ENCODE measurements at regions not wholly inside any gene's neighbourhood (a gene's known extent, or its start where the extent isn't known, plus 50 kb on each side); places are given as distances from the start of the nearest gene placed in this dataset.

- ATAC-seq (no peak), DNase-seq (no peak)
- H3K27me3 Mint-ChIP-seq (ENCODE audit: low read depth) = no peaks in the 10 kb centered on the region
- POLR2A ChIA-PET = no interaction called here
- no peak overlapping the region for H3K4me3 Mint-ChIP-seq
- H3K27ac Mint-ChIP-seq = no peak overlapping the region
- CTCF ChIA-PET = no interaction called here
- no peaks in the 10 kb centered on the region for H3K4me1 Mint-ChIP-seq (ENCODE audit: low read depth)
- H3K36me3 Mint-ChIP-seq (ENCODE audit: low read depth) = no peaks in the 10 kb centered on the region
- H3K9me3 Mint-ChIP-seq (ENCODE audit: insufficient read depth) = no peaks in the 10 kb centered on the region
Measured at GRCh38 chr1:194208674-194209073, 1022.3 kb upstream of the B3GALT2 start.

DNA sequence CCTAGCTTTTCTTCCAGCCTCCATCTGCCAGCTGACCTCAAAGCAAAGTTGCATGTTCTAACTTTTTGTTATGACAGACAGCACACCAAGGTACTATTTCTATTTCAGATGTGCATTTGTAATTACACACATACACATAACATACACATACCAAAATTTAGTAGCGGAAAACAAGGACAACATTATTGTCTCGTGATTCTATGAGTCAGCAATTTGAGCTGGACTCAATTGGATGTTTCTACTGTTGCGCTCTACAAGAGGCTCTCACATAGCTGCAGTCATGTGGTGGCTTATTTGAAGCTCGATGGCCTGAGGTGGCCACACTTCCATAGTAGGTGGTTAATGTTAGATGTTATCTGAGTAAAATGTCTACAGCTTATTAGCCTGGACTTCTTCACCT is 1010.1 kb upstream of the B3GALT2 start:
- Mint-ChIP-seq H3K9me3 (ENCODE audit: insufficient read depth) (no peaks in the 10 kb centered on the region), H3K36me3 (ENCODE audit: low read depth) (no peaks in the 10 kb centered on the region), H3K27ac (no peak overlapping the region), H3K4me1 (ENCODE audit: low read depth) (no peaks in the 10 kb centered on the region), H3K4me3 (no peak overlapping the region), H3K27me3 (ENCODE audit: low read depth) (no peaks in the 10 kb centered on the region)
- DNase-seq (no peak), ATAC-seq (no peak)
- POLR2A ChIA-PET = no interaction called here
- CTCF ChIA-PET = no interaction called here

DNA sequence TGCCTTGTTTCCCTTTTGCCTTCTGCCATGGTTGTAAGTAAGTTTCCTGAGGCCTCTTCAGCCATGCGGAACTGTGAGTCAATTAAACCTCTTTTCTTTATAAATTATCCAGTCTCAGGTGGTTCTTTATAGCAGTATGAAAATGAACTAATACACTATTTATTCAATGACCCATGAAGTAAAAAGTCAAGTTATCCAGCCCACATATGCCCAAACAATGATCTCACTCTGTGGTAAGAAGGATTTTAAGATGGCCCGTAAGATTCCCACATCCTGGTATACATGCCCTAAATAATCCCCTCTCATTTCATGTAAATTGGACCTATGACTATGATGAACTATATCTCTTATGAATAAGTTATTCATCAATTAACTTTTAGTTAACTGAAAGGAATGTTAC is 1008.3 kb upstream of the B3GALT2 start:
- ATAC-seq = no peak
- ChIA-PET POLR2A (no interaction called here), CTCF (no interaction called here)

DNA sequence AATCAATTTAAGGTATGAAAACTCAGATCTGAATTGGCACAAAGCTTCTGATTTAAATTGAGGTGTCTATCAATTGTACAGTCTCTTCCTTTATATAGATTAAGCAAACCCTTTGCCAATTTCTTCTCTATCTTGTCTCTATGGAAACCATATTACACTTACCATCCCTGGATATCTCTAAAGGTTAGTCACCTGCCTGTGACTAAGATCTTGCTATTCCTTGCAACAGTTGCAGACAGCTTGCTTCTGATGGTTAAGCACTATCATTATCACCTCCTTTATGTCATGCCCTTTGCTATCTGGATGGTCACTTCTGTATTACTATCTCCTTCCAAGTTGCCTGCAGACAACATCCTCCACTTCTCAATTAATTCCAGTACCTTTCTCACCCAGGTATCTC is 998.6 kb upstream of the B3GALT2 start:
- H3K4me3 Mint-ChIP-seq = no peak overlapping the region
- DNase-seq (no peak), ATAC-seq (no peak)
- no peaks in the 10 kb centered on the region for H3K9me3 Mint-ChIP-seq (ENCODE audit: insufficient read depth)
- H3K27me3 Mint-ChIP-seq (ENCODE audit: low read depth) = no peaks in the 10 kb centered on the region
- POLR2A ChIA-PET = no interaction called here
- no peak overlapping the region for H3K27ac Mint-ChIP-seq
- H3K4me1 Mint-ChIP-seq (ENCODE audit: low read depth) = no peaks in the 10 kb centered on the region
- CTCF ChIA-PET = no interaction called here
- no peaks in the 10 kb centered on the region for H3K36me3 Mint-ChIP-seq (ENCODE audit: low read depth)

More for the DNA sequence above, 1008.3 kb upstream of the B3GALT2 start:
- no peaks in the 10 kb centered on the region for H3K9me3 Mint-ChIP-seq (ENCODE audit: insufficient read depth)
- H3K4me3 Mint-ChIP-seq = no peak overlapping the region
- H3K36me3 Mint-ChIP-seq (ENCODE audit: low read depth) = no peaks in the 10 kb centered on the region
- no peaks in the 10 kb centered on the region for H3K27me3 Mint-ChIP-seq (ENCODE audit: low read depth)
- no peak overlapping the region for H3K27ac Mint-ChIP-seq
- no peak for DNase-seq
- no peaks in the 10 kb centered on the region for H3K4me1 Mint-ChIP-seq (ENCODE audit: low read depth)

DNA sequence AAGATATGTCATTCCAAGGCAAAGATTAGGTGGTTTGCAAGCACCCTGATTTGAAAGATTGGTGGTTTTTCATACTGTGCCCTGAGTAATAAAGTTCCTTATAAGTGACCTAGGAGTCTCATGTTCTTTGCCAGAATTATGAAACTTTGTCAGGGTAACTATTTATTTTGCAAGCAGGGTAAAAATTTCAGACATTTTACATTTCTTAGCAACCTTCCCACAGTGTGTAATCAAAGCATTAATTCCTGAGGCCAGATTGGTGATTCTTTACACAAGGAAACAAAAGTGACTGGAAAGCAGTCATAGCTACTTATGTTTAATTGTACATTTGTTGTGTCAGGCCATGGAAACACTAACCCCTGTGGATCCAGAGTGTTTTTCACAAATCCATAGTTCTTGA is 998.0 kb upstream of the B3GALT2 start:
- Mint-ChIP-seq H3K36me3 (ENCODE audit: low read depth) (no peaks in the 10 kb centered on the region), H3K4me3 (no peak overlapping the region), H3K27me3 (ENCODE audit: low read depth) (no peaks in the 10 kb centered on the region), H3K4me1 (ENCODE audit: low read depth) (no peaks in the 10 kb centered on the region), H3K27ac (no peak overlapping the region), H3K9me3 (ENCODE audit: insufficient read depth) (no peaks in the 10 kb centered on the region)
- DNase-seq = no peak
- ChIA-PET CTCF (no interaction called here), POLR2A (no interaction called here)
- no peak for ATAC-seq

DNA sequence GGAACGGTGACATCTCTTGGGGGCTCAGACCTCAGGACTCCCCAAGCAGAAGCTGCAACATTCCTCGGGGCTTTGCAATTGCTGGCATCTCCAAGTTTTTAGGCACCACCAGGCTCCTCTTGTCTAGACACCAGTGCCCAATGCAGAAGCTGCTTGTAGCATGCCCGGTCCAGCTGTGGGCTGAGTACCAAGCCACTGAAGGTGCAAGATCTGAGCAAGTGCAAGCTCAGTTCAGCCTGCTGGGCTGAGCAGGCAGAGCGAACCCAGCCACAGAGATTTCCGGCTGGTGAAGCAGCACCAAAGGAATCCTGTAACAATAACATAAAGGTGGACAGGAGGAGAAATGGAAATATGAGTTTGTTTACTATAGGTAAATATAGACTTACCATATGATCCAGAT is 995.4 kb upstream of the B3GALT2 start:
- CTCF ChIA-PET = no interaction called here
- no peak overlapping the region for H3K4me3 Mint-ChIP-seq
- H3K27me3 Mint-ChIP-seq (ENCODE audit: low read depth) = no peaks in the 10 kb centered on the region
- no peaks in the 10 kb centered on the region for H3K9me3 Mint-ChIP-seq (ENCODE audit: insufficient read depth)
- POLR2A ChIA-PET = no interaction called here
- H3K36me3 Mint-ChIP-seq (ENCODE audit: low read depth) = no peaks in the 10 kb centered on the region
- no peak for DNase-seq
- H3K27ac Mint-ChIP-seq = no peak overlapping the region
- ATAC-seq = no peak
- no peaks in the 10 kb centered on the region for H3K4me1 Mint-ChIP-seq (ENCODE audit: low read depth)

GRCh38 chr1:194176212-194176611 is 989.8 kb upstream of the B3GALT2 start:
- no peaks in the 10 kb centered on the region for H3K4me1 Mint-ChIP-seq (ENCODE audit: low read depth)
- H3K27me3 Mint-ChIP-seq (ENCODE audit: low read depth) = no peaks in the 10 kb centered on the region
- no peak overlapping the region for H3K27ac Mint-ChIP-seq
- ATAC-seq = no peak
- H3K36me3 Mint-ChIP-seq (ENCODE audit: low read depth) = no peaks in the 10 kb centered on the region
- H3K4me3 Mint-ChIP-seq = no peak overlapping the region
- POLR2A ChIA-PET = no interaction called here
- no peak for DNase-seq
- H3K9me3 Mint-ChIP-seq (ENCODE audit: insufficient read depth) = no peaks in the 10 kb centered on the region
- CTCF ChIA-PET = no interaction called here

DNA sequence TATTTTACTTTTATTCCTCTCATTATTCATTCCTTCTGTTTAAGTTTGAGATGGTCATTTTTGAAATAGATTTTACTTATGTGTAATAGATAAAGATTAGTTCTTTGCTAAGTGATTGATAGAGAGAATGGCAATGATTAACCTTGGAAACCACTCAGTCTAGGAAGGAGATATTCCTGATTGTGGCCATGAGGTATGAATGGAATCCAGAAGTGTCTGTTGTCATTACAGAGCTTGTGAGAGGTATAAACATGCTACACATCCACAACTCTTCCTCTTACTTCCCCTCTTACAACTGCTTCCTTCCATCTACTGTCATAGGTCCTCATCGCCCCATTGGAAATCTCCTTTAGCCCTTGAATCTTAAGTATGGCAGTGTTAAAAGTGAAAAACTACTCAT is 988.8 kb upstream of the B3GALT2 start:
- no peaks in the 10 kb centered on the region for H3K9me3 Mint-ChIP-seq (ENCODE audit: insufficient read depth)
- H3K4me1 Mint-ChIP-seq (ENCODE audit: low read depth) = no peaks in the 10 kb centered on the region
- DNase-seq = no peak
- H3K27me3 Mint-ChIP-seq (ENCODE audit: low read depth) = no peaks in the 10 kb centered on the region
- ChIA-PET CTCF (no interaction called here), POLR2A (no interaction called here)
- H3K36me3 Mint-ChIP-seq (ENCODE audit: low read depth) = no peaks in the 10 kb centered on the region
- no peak for ATAC-seq
- H3K4me3 Mint-ChIP-seq = no peak overlapping the region
- H3K27ac Mint-ChIP-seq = no peak overlapping the region

DNA sequence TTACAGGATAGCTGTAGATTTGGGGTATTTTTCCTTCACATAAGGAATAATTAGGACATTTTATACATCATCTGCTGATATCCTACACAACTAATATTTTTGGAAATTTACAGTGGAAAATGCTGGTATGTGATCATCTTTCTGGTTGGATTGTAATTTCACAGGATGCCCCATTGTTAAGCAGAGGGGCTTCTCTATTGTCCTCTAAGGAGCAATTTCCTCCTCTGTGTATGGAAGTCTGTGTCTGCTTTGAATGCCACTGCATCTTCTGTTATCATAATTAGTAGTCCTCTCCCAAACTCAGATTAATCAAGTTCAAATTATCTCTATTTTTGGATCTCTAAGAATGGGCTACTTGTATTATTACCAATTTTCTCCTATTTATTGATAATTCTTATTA is 988.1 kb upstream of the B3GALT2 start:
- ChIA-PET CTCF (no interaction called here), POLR2A (no interaction called here)
- no peaks in the 10 kb centered on the region for H3K4me1 Mint-ChIP-seq (ENCODE audit: low read depth)
- H3K27ac Mint-ChIP-seq = no peak overlapping the region
- H3K27me3 Mint-ChIP-seq (ENCODE audit: low read depth) = no peaks in the 10 kb centered on the region
- no peak for ATAC-seq
- H3K4me3 Mint-ChIP-seq = no peak overlapping the region
- H3K36me3 Mint-ChIP-seq (ENCODE audit: low read depth) = no peaks in the 10 kb centered on the region
- H3K9me3 Mint-ChIP-seq (ENCODE audit: insufficient read depth) = no peaks in the 10 kb centered on the region
- no peak for DNase-seq

- Mint-ChIP-seq H3K27me3 (ENCODE audit: low read depth) (no peaks in the 10 kb centered on the region), H3K4me3 (no peak overlapping the region), H3K36me3 (ENCODE audit: low read depth) (no peaks in the 10 kb centered on the region), H3K27ac (no peak overlapping the region), H3K9me3 (ENCODE audit: insufficient read depth) (no peaks in the 10 kb centered on the region), H3K4me1 (ENCODE audit: low read depth) (no peaks in the 10 kb centered on the region)
- ATAC-seq (no peak), DNase-seq (no peak)
- ChIA-PET POLR2A (no interaction called here), CTCF (no interaction called here)
Measured at GRCh38 chr1:194171596-194171995, 985.2 kb upstream of the B3GALT2 start.

DNA sequence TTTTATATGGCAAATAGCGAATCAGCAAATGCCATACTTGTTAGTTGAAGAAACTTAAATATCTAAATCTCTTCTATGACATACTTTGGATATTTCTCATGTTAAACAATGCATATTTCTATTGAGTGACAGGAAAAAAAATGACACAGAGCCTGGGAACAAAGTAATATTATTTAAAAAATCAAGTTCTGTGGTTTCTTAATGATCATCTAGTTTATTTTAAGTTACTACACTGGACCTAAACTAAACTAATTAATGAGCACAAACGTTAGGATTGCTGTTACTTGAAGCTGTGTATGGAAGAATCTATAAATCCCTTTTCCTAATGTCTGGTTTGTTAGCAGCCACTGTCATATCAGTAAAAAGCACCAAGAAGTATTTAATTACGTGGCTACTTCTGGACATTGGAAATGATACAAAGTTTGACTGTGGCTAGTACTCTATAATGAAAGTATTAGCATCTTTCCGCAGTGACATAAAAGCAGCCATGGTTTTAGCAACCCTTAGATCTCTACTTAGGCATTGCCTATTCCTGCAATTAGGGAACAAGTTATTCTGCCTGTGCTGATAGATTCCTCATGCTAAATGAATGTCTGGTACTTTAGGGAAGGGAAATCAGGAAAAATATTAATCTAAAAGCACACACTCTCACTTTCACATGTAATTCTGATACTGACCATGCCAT is 981.7 kb upstream of the B3GALT2 start:
- DNase-seq (no peak), ATAC-seq (no peak)
- Mint-ChIP-seq H3K4me1 (ENCODE audit: low read depth) (no peaks in the 10 kb centered on the region), H3K36me3 (ENCODE audit: low read depth) (no peaks in the 10 kb centered on the region), H3K4me3 (no peak overlapping the region), H3K27ac (no peak overlapping the region), H3K27me3 (ENCODE audit: low read depth) (no peaks in the 10 kb centered on the region), H3K9me3 (ENCODE audit: insufficient read depth) (no peaks in the 10 kb centered on the region)
- POLR2A ChIA-PET = no interaction called here
- CTCF ChIA-PET = no interaction called here

DNA sequence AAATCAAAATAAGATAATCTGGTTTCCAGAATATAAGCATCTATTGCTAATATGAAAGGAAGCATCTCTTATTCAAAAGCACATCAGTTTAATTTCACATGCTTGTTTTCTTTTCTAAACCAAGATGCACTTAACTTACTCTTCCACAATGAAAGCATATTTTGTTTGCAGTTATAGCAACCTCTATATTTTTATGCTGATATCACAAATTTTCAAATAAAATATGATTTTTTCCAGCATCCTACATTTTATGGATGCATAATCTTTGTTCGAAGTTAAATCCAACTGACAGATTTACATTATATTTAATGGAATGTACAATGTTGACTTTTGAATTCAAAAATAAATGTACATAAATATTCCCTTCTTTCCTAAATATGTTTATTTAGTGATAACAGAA is 978.3 kb upstream of the B3GALT2 start:
- no peak for ATAC-seq
- H3K27me3 Mint-ChIP-seq (ENCODE audit: low read depth) = no peaks in the 10 kb centered on the region

GRCh38 chr1:194161591-194161990 is 975.2 kb upstream of the B3GALT2 start:
- CTCF ChIA-PET = no interaction called here
- ATAC-seq = no peak
- no peak for DNase-seq
- H3K4me1 Mint-ChIP-seq (ENCODE audit: low read depth) = no peaks in the 10 kb centered on the region
- no peaks in the 10 kb centered on the region for H3K36me3 Mint-ChIP-seq (ENCODE audit: low read depth)
- H3K4me3 Mint-ChIP-seq = no peak overlapping the region
- POLR2A ChIA-PET = no interaction called here
- H3K9me3 Mint-ChIP-seq (ENCODE audit: insufficient read depth) = peaks cover 8% of the 10 kb centered on the region
- H3K27ac Mint-ChIP-seq = no peak overlapping the region
- H3K27me3 Mint-ChIP-seq (ENCODE audit: low read depth) = no peaks in the 10 kb centered on the region

More for the DNA sequence above, 978.3 kb upstream of the B3GALT2 start:
- no peak for DNase-seq
- H3K4me1 Mint-ChIP-seq (ENCODE audit: low read depth) = no peaks in the 10 kb centered on the region
- CTCF ChIA-PET = no interaction called here
- no peaks in the 10 kb centered on the region for H3K9me3 Mint-ChIP-seq (ENCODE audit: insufficient read depth)
- POLR2A ChIA-PET = no interaction called here
- no peak overlapping the region for H3K27ac Mint-ChIP-seq
- no peak overlapping the region for H3K4me3 Mint-ChIP-seq
- H3K36me3 Mint-ChIP-seq (ENCODE audit: low read depth) = no peaks in the 10 kb centered on the region
